K562 (cell line): ENCODE measurements at regions not wholly inside any gene's neighbourhood (a gene's known extent, or its start where the extent isn't known, plus 50 kb on each side); places are given as distances from the start of the nearest gene placed in this dataset.

Source experiments
- ATAC-seq: fragments of 200-7000 bp; cut with Tn5 transposase; 3 replicates; pipeline ENCODE4 v1.9.1; 2020; ENCODE audit warnings: moderate library complexity
- BruUV-seq: library from RNA; stranded (reverse); fragments of 400-500 nt; replicated peaks from 2 replicates; lab custom pipeline; 2021; lab: Mats Ljungman, UMichigan
- CTCF ChIA-PET: fragments of 300-600 bp; formaldehyde crosslinking; extraction: SDS; loops from one replicate; lab custom pipeline; 2021; ENCODE audit warnings: low intra/inter-chr PET ratio; lab: Yijun Ruan, JAX
- POLR2A ChIA-PET: fragments of 300-600, 350-650 bp; sonication (Branson Sonifier 250); formaldehyde crosslinking; extraction: SDS; loops from one replicate; lab custom pipeline; 2021; ENCODE audit warnings: antibody characterized with exemption, inconsistent platforms; lab: Yijun Ruan, JAX
- DNase-seq, 4 experiments: peaks; one replicate each; pipeline versions ENCODE4 v3.0.0 to v3.0.0-alpha.2; 2011 to 2018; ENCODE audit warnings: low spot score in 3 of 4, mixed read lengths in 3 of 4; ENCODE audit errors: extremely low read depth in 1 of 4
- FAIRE-seq: peaks from 2 replicates; lab custom pipeline; 2011; peaks lifted over from hg19 to GRCh38; lab: Jason Lieb, UNC
- H2AFZ ChIP-seq: 2 replicates; pipeline ENCODE4 v1.6.0; 2011; ENCODE audit warnings: low read depth, low read length, control low read depth, inconsistent platforms
- H3K27ac ChIP-seq: fragments of 200-600 bp; 3 replicates; pipeline ENCODE4 v1.8.0; 2011; ENCODE audit warnings: low read depth, mild to moderate bottlenecking, control low read depth, inconsistent platforms, low read length, moderate library complexity, mixed read lengths; ENCODE audit errors: extremely low read depth
- H3K27me3 ChIP-seq, 2 experiments: fragments of 300-600 bp in 1 of 2; 2 replicates in 1 of 2; 3 replicates in 1 of 2; pipeline versions ENCODE4 v1.6.0 to v1.8.0; 2011; ENCODE audit warnings: inconsistent platforms in 2 of 2, low read length in 2 of 2, mild to moderate bottlenecking in 1 of 2, mixed read lengths in 1 of 2, moderate library complexity in 1 of 2; ENCODE audit not compliant: control insufficient read depth in 2 of 2, insufficient read depth in 2 of 2
- H3K36me3 ChIP-seq: fragments of 300-600 bp; 3 replicates; pipeline ENCODE4 v1.8.0; 2011; ENCODE audit warnings: mild to moderate bottlenecking, low read length, inconsistent platforms; ENCODE audit not compliant: control insufficient read depth, insufficient read depth
- H3K4me1 ChIP-seq, 2 experiments: fragments of 200-600 bp in 1 of 2; replicated peaks in 1 of 2; 2 replicates in 1 of 2; 3 replicates in 1 of 2; pipeline versions ENCODE4 v1.5.1 to v1.8.0; 2011; ENCODE audit warnings: inconsistent platforms in 2 of 2, low read length in 2 of 2, mild to moderate bottlenecking in 1 of 2, mixed read lengths in 1 of 2, moderate library complexity in 1 of 2; ENCODE audit not compliant: control insufficient read depth in 2 of 2, insufficient read depth in 2 of 2
- H3K4me2 ChIP-seq: 2 replicates; pipeline ENCODE4 v1.6.1; 2011; ENCODE audit warnings: low read length, control low read depth, inconsistent platforms, mixed read lengths; ENCODE audit not compliant: insufficient read depth
- H3K4me3 ChIP-seq: fragments of 200-600 bp; sonication (generic), shearing (Covaris generic); 2 replicates; pipeline ENCODE4 v1.5.1; 2016; ENCODE audit warnings: control low read depth, inconsistent platforms
- H3K79me2 ChIP-seq: fragments of 200-600 bp; 3 replicates; pipeline ENCODE4 v1.8.0; 2011; ENCODE audit warnings: low read length, inconsistent platforms; ENCODE audit not compliant: control insufficient read depth, insufficient read depth
- H3K9ac ChIP-seq, 2 experiments: 2 replicates each; pipeline versions ENCODE4 v1.6.0 to v1.6.1; 2011; ENCODE audit warnings: low read depth in 2 of 2, low read length in 2 of 2, control low read depth in 1 of 2, inconsistent platforms in 1 of 2, mild to moderate bottlenecking in 1 of 2, mixed read lengths in 1 of 2; ENCODE audit not compliant: insufficient read depth in 1 of 2
- H3K9me1 ChIP-seq: one replicate; pipeline ENCODE4 v1.6.0; 2011; ENCODE audit warnings: inconsistent platforms, mild to moderate bottlenecking, low read length, moderate library complexity; ENCODE audit not compliant: control insufficient read depth, insufficient read depth
- H3K9me3 ChIP-seq: replicated peaks from 2 replicates; pipeline ENCODE4 v1.5.1; 2011; ENCODE audit warnings: low read depth, low read length, inconsistent platforms; ENCODE audit not compliant: control insufficient read depth, insufficient read depth
- H4K20me1 ChIP-seq: replicated peaks from 2 replicates; pipeline ENCODE4 v1.6.1; 2011; ENCODE audit warnings: low read length, inconsistent platforms, mixed read lengths; ENCODE audit not compliant: control insufficient read depth, insufficient read depth
- JUNB ChIP-seq: fragments of 450-650 bp; formaldehyde crosslinking; conservative IDR thresholded peaks from 2 replicates; pipeline ENCODE4 v1.4.0; 2020; ENCODE audit warnings: mild to moderate bottlenecking
- MBD2 ChIP-seq: sonication (generic); IDR thresholded peaks from 2 replicates; pipeline ENCODE4 v1.6.1; 2016; ENCODE audit warnings: low read depth, borderline replicate concordance
- ZNF41 ChIP-seq: fragments of 250-450 bp; sonication (Bioruptor Pico); conservative IDR thresholded peaks from 2 replicates; pipeline ENCODE4 v1.4.0; 2020; ENCODE audit warnings: mild to moderate bottlenecking
- WGBS: fragments of 100-300 bp; shearing (Covaris generic); methylation state at CpG from one replicate; pipeline ENCODE4 v1.1.6; 2016; ENCODE audit warnings: low coverage, mixed read lengths; ENCODE audit not compliant: insufficient coverage; ENCODE audit errors: missing lambda C conversion rate; 5-methylcytosine and 5-hydroxymethylcytosine counted together
- in situ Hi-C: fragments of 300-500 bp; cut with MboI; formaldehyde crosslinking; loops from 4 replicates; pipeline ENCODE4 v1.15.0; 2018; ENCODE audit warnings: inconsistent platforms, mixed read lengths
- intact Hi-C: fragments of 100-400 bp; cut with micrococcal nuclease; formaldehyde crosslinking; loops from 2 replicates; pipeline ENCODE4 v1.14.2; 2022
- TF ChIP-seq, protein P1 (sequence below): fragments of 200-800 bp; sonication (Bioruptor generic); IDR thresholded peaks from 2 replicates; pipeline ENCODE4 v1.6.1; 2017; ENCODE audit warnings: missing genetic modification characterization, missing compliant biosample characterization

DNA sequence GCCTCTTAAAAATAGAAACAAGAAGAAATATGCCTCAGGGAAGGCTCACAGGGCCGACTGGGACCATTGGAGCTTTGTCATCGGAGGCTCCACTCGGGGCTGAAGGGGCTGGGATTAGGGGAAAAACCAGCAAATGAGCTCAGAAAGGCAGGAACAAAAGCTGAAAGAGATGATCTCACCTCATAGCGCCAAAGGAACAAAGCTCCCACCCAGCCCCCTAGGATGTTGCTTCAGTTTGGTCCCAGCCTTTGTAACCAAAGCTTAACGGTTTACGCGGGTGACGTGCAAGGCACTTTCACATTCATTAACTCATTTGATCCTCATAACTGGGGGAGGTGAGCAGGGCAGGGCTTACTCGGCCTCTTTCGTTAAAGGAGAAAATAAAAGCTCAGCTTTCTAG is 168.5 kb upstream of the DYNLRB2 start:
- H3K9ac ChIP-seq, result no peak overlapping the region
- intact Hi-C loops, result no loop called here

More for the DNA sequence above, 168.5 kb upstream of the DYNLRB2 start:
- Histone ChIP-seq H3K4me3 (no peak overlapping the region), H2AFZ (no peak overlapping the region), H3K79me2 (no peaks in the 10 kb centered on the region), H3K36me3 (no peaks in the 10 kb centered on the region), H3K9me1 (no peaks in the 10 kb centered on the region), H3K27me3 (no peaks in the 10 kb centered on the region; a peak in 1 of 5 replicates), H3K27ac (no peak overlapping the region), H3K4me2 (no peak overlapping the region), H4K20me1 (no peaks in the 10 kb centered on the region), H3K9me3 (no peaks in the 10 kb centered on the region), H3K4me1 (no peaks in the 10 kb centered on the region)
- no TSS peak for BruUV-seq
- WGBS, result under 1% methylated on average over 10 of the region's 10 CpGs
- TF ChIP-seq, protein P1, sequence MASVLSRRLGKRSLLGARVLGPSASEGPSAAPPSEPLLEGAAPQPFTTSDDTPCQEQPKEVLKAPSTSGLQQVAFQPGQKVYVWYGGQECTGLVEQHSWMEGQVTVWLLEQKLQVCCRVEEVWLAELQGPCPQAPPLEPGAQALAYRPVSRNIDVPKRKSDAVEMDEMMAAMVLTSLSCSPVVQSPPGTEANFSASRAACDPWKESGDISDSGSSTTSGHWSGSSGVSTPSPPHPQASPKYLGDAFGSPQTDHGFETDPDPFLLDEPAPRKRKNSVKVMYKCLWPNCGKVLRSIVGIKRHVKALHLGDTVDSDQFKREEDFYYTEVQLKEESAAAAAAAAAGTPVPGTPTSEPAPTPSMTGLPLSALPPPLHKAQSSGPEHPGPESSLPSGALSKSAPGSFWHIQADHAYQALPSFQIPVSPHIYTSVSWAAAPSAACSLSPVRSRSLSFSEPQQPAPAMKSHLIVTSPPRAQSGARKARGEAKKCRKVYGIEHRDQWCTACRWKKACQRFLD (CRISPR knock-in tag), result no peak
- TF ChIP-seq MBD2, result no peak
- TF ChIP-seq JUNB, result no peak
- no peak for TF ChIP-seq ZNF41
- ATAC-seq (no peak), DNase-seq (no peak), FAIRE-seq (no peak)
- in situ Hi-C loops, result no loop called here
- ChIA-PET CTCF (no interaction called here), POLR2A (interaction anchor here (0.6 kb wide), 1 partner anchor 13 kb away, joined by 4 read pairs; no protein-coding TSS in a partner anchor)
